ENCODE measurements at regions not wholly inside any gene's neighbourhood (a gene's known extent, or its start where the extent isn't known, plus 50 kb on each side); places are given as distances from the start of the nearest gene placed in this dataset.

GRCh38 chr3:103991461-103992115 lies 1375.1 kb upstream of the ALCAM start:
- Histone ChIP-seq H3K79me1 (ENCODE audit: insufficient read depth, low read depth, low read length, poor library complexity, severe bottlenecking) (no peaks in the 10 kb centered on the region), H3K14ac (ENCODE audit: insufficient read depth, low read length) (no peak overlapping the region), H2BK20ac (ENCODE audit: low read depth, low read length, poor library complexity, severe bottlenecking) (no peak overlapping the region), H3K27ac (ENCODE audit: insufficient read length, low read depth, low read length) (no peak overlapping the region), H3K79me2 (ENCODE audit: insufficient read depth, low read length) (no peaks in the 10 kb centered on the region), H3K4ac (ENCODE audit: low read depth, low read length) (no peak overlapping the region), H3K4me1 (ENCODE audit: insufficient read depth, low read length) (no peaks in the 10 kb centered on the region), H2BK12ac (ENCODE audit: insufficient read length, low read depth, low read length) (no peak overlapping the region), H2AFZ (ENCODE audit: low read length) (no peak overlapping the region), H4K91ac (ENCODE audit: insufficient read length, low read depth, low read length) (no peak overlapping the region), H2BK120ac (ENCODE audit: low read depth, low read length, poor library complexity, severe bottlenecking) (no peak overlapping the region), H3K9me3 (ENCODE audit: control insufficient read depth, low read depth, low read length) (no peaks in the 10 kb centered on the region), H4K20me1 (ENCODE audit: control insufficient read depth, insufficient read depth, insufficient read length) (no peaks in the 10 kb centered on the region), H3K27me3 (ENCODE audit: insufficient read depth, low read length) (no peaks in the 10 kb centered on the region), H4K5ac (ENCODE audit: insufficient read length, low read depth, low read length) (no peak overlapping the region), H2AK5ac (ENCODE audit: insufficient read length, low read length) (no peak overlapping the region), H3T11ph (ENCODE audit: low read length) (no peak overlapping the region), H3K4me2 (ENCODE audit: insufficient read depth, insufficient read length, low read length) (no peak overlapping the region), H2BK5ac (ENCODE audit: insufficient read length, low read length) (no peak overlapping the region), H3K18ac (ENCODE audit: insufficient read length, low read depth, low read length) (no peak overlapping the region), H2BK15ac (ENCODE audit: low read depth, low read length) (no peak overlapping the region), H3K23ac (ENCODE audit: insufficient read length, low read depth, low read length) (no peak overlapping the region), H3K23me2 (ENCODE audit: insufficient read length, low read depth, low read length, poor library complexity, severe bottlenecking) (no peaks in the 10 kb centered on the region), H3K56ac (ENCODE audit: insufficient read length, low read depth, low read length) (no peak overlapping the region), H3K9ac (ENCODE audit: extremely low read depth, insufficient read length, low read length) (no peak overlapping the region), H4K8ac (replicated peaks; ENCODE audit: insufficient read length, low read depth, low read length) (no peak overlapping the region)
- Mint-ChIP-seq H3K4me1 (no peaks in the 10 kb centered on the region), H3K9me3 (peaks cover 0 to 1% of the 10 kb centered on the region in 2 experiments; a peak in 1 of 5 replicates), H3K36me3 (ENCODE audit: insufficient read depth in 1 of 3, low read depth in 3 of 3) (no peaks in the 10 kb centered on the region; a peak in 1 of 7 replicates), H3K27me3 (ENCODE audit: low read depth) (no peaks in the 10 kb centered on the region; the same call in 1 of the 2 replicates), H3K4me3 (no peak overlapping the region), H3K27ac (no peak overlapping the region)
- peak; percentile 44 for DNase-seq
- no CpG with 5 or more reads among the region's 10 CpGs for WGBS (ENCODE audit: extremely low coverage, insufficient read length, low lambda C conversion rate)
- peak; percentile 82 for TF ChIP-seq CTCF (conservative IDR thresholded peaks at IDR 0.05)
